Type B pancreatic cell (in vitro differentiated cells): ENCODE measurements at regions not wholly inside any gene's neighbourhood (a gene's known extent, or its start where the extent isn't known, plus 50 kb on each side); places are given as distances from the start of the nearest gene placed in this dataset.

Experiments
- DNase-seq: peaks from one replicate; pipeline ENCODE4 v3.0.0; 2021; ENCODE audit warnings: mixed read lengths; ENCODE audit not compliant: unreplicated experiment; ENCODE audit errors: extremely low spot score
- H3K27ac Mint-ChIP-seq: 2 replicates; pipeline ENCODE4 v1.8.0; 2021; ENCODE audit warnings: mild to moderate bottlenecking, mixed read lengths
- H3K27me3 Mint-ChIP-seq: 2 replicates; pipeline ENCODE4 v1.8.0; 2021; ENCODE audit warnings: mixed read lengths
- H3K36me3 Mint-ChIP-seq: 2 replicates; pipeline ENCODE4 v1.8.0; 2021; ENCODE audit warnings: mixed read lengths
- H3K4me1 Mint-ChIP-seq: one replicate; pipeline ENCODE4 v1.8.0; 2021; ENCODE audit warnings: mixed read lengths; ENCODE audit not compliant: unreplicated experiment
- H3K4me3 Mint-ChIP-seq: 2 replicates; pipeline ENCODE4 v1.8.0; 2021; ENCODE audit warnings: mild to moderate bottlenecking, mixed read lengths
- H3K9me3 Mint-ChIP-seq: 2 replicates; pipeline ENCODE4 v1.8.0; 2021; ENCODE audit warnings: mixed read lengths
- CTCF ChIP-seq: fragments of 200-600 bp; sonication (generic); conservative IDR thresholded peaks from 2 replicates; pipeline ENCODE4 v1.5.0; 2021; ENCODE audit warnings: antibody characterized with exemption, mild to moderate bottlenecking

- peaks cover 4% of the 10 kb centered on the region for H3K9me3 Mint-ChIP-seq
- no peaks in the 10 kb centered on the region for H3K4me1 Mint-ChIP-seq
- DNase-seq: no peak
- no peak for TF ChIP-seq CTCF
- no peak overlapping the region for H3K27ac Mint-ChIP-seq
- no peak overlapping the region for H3K4me3 Mint-ChIP-seq
- no peaks in the 10 kb centered on the region for H3K27me3 Mint-ChIP-seq
- H3K36me3 Mint-ChIP-seq: no peaks in the 10 kb centered on the region
These were observed 226.0 kb upstream of the C11orf87 start for GRCh38 chr11:109196016-109196415.

GRCh38 chr11:109197656-109198055, 224.3 kb upstream of the C11orf87 start:
- Mint-ChIP-seq H3K27ac (no peak overlapping the region), H3K36me3 (no peaks in the 10 kb centered on the region)
- TF ChIP-seq CTCF: no peak

GRCh38 chr11:109203176-109203575, 218.8 kb upstream of the C11orf87 start:
- Mint-ChIP-seq H3K27ac (no peak overlapping the region), H3K4me1 (no peaks in the 10 kb centered on the region), H3K9me3 (peaks cover 7% of the 10 kb centered on the region), H3K4me3 (no peak overlapping the region), H3K36me3 (no peaks in the 10 kb centered on the region), H3K27me3 (no peaks in the 10 kb centered on the region)
- no peak for DNase-seq
- no peak for TF ChIP-seq CTCF

More at GRCh38 chr11:109197656-109198055, 224.3 kb upstream of the C11orf87 start:
- no peak overlapping the region for H3K4me3 Mint-ChIP-seq
- H3K4me1 Mint-ChIP-seq: no peaks in the 10 kb centered on the region
- no peaks in the 10 kb centered on the region for H3K27me3 Mint-ChIP-seq
- no peak for DNase-seq
- peaks cover 4% of the 10 kb centered on the region for H3K9me3 Mint-ChIP-seq

GRCh38 chr11:109205312-109205711, 216.7 kb upstream of the C11orf87 start:
- peaks cover 3% of the 10 kb centered on the region for H3K27me3 Mint-ChIP-seq
- peaks cover 7% of the 10 kb centered on the region for H3K9me3 Mint-ChIP-seq
- H3K27ac Mint-ChIP-seq: no peak overlapping the region

GRCh38 chr11:109208121-109208520, 213.9 kb upstream of the C11orf87 start:
- no peak for DNase-seq
- no peaks in the 10 kb centered on the region for H3K4me1 Mint-ChIP-seq
- peaks cover 3% of the 10 kb centered on the region for H3K9me3 Mint-ChIP-seq
- no peaks in the 10 kb centered on the region for H3K36me3 Mint-ChIP-seq
- no peak overlapping the region for H3K4me3 Mint-ChIP-seq
- no peak for TF ChIP-seq CTCF
- H3K27ac Mint-ChIP-seq: no peak overlapping the region
- H3K27me3 Mint-ChIP-seq: peaks cover 3% of the 10 kb centered on the region

More at GRCh38 chr11:109205312-109205711, 216.7 kb upstream of the C11orf87 start:
- Mint-ChIP-seq H3K36me3 (no peaks in the 10 kb centered on the region), H3K4me3 (no peak overlapping the region), H3K4me1 (no peaks in the 10 kb centered on the region)
- TF ChIP-seq CTCF: no peak
- no peak for DNase-seq

GRCh38 chr11:109209572-109209971, 212.4 kb upstream of the C11orf87 start:
- Mint-ChIP-seq H3K27ac (no peak overlapping the region), H3K9me3 (peaks cover 3% of the 10 kb centered on the region), H3K4me3 (no peak overlapping the region), H3K27me3 (peaks cover 3% of the 10 kb centered on the region), H3K36me3 (no peaks in the 10 kb centered on the region), H3K4me1 (no peaks in the 10 kb centered on the region)
- TF ChIP-seq CTCF: no peak
- no peak for DNase-seq
